Panc1 (cell line): ENCODE measurements at regions not wholly inside any gene's neighbourhood (a gene's known extent, or its start where the extent isn't known, plus 50 kb on each side); places are given as distances from the start of the nearest gene placed in this dataset.

Experiments
- ATAC-seq: fragments of 200-7000 bp; cut with Tn5 transposase; 2 replicates; pipeline ENCODE4 v1.9.1; 2020; ENCODE audit warnings: mild to moderate bottlenecking, moderate library complexity
- BruUV-seq: library from RNA; stranded (reverse); fragments of 400-500 nt; replicated peaks from 2 replicates; lab custom pipeline; 2021; lab: Mats Ljungman, UMichigan
- CTCF ChIA-PET: fragments of 300-600 bp; sonication (Branson Sonifier 250); formaldehyde crosslinking; loops from one replicate; lab custom pipeline; 2022; ENCODE audit warnings: antibody characterized with exemption; lab: Charles Lee
- POLR2A ChIA-PET: fragments of 300-600 bp; sonication (Branson Sonifier 250); formaldehyde crosslinking; loops from one replicate; lab custom pipeline; 2022; ENCODE audit warnings: antibody characterized with exemption; lab: Charles Lee
- DNase-seq: peaks from one replicate; pipeline ENCODE4 v3.0.0-alpha.2; 2010; ENCODE audit warnings: low read depth, low spot score
- H3K27ac ChIP-seq: 2 replicates; pipeline ENCODE4 v1.5.1; 2011; ENCODE audit warnings: mild to moderate bottlenecking, low read length, inconsistent platforms
- H3K27me3 ChIP-seq: fragments of 200-500 bp; sonication (Bioruptor generic); 2 replicates; pipeline ENCODE4 v1.6.0; 2014; ENCODE audit warnings: low read length, inconsistent platforms; ENCODE audit not compliant: control insufficient read depth, insufficient read depth
- H3K36me3 ChIP-seq: fragments of 200-500 bp; sonication (Bioruptor generic); 2 replicates; pipeline ENCODE4 v1.5.1; 2014; ENCODE audit warnings: inconsistent platforms, mild to moderate bottlenecking, low read length, moderate library complexity; ENCODE audit not compliant: control insufficient read depth, insufficient read depth
- H3K4me1 ChIP-seq: 2 replicates; pipeline ENCODE4 v1.5.1; 2011; ENCODE audit warnings: inconsistent platforms, mild to moderate bottlenecking, low read length, moderate library complexity; ENCODE audit not compliant: control insufficient read depth, insufficient read depth
- H3K4me3 ChIP-seq, 2 experiments: 2 replicates each; pipeline ENCODE4 v1.5.1; 2011 to 2012; ENCODE audit warnings: low read depth in 2 of 2, low read length in 2 of 2, mild to moderate bottlenecking in 2 of 2, inconsistent platforms in 1 of 2, moderate library complexity in 1 of 2
- H3K9me3 ChIP-seq: fragments of 200-500 bp; sonication (Bioruptor generic); 2 replicates; pipeline ENCODE4 v1.5.1; 2014; ENCODE audit warnings: low read depth, mild to moderate bottlenecking, inconsistent platforms, low read length, moderate library complexity; ENCODE audit not compliant: control insufficient read depth, insufficient read depth
- POLR2AphosphoS5 ChIP-seq: IDR thresholded peaks from 2 replicates; pipeline ENCODE4 v1.6.1; 2012; ENCODE audit warnings: mild to moderate bottlenecking, low read depth, low read length, moderate library complexity
- REST ChIP-seq, 2 experiments: IDR thresholded peaks; 2 replicates each; pipeline ENCODE4 v1.6.1; 2011 to 2012; ENCODE audit warnings: low read depth in 2 of 2, control low read depth in 1 of 2, low read length in 1 of 2, mild to moderate bottlenecking in 1 of 2, moderate library complexity in 1 of 2; ENCODE audit not compliant: insufficient read depth in 1 of 2
- SIN3A ChIP-seq: IDR thresholded peaks from 2 replicates; pipeline ENCODE4 v1.6.1; 2012; ENCODE audit warnings: low read depth, mild to moderate bottlenecking, low read length, moderate library complexity, borderline replicate concordance; ENCODE audit not compliant: insufficient read depth
- TCF7L2 ChIP-seq: IDR thresholded peaks from 2 replicates; pipeline ENCODE4 v1.6.1; 2011; ENCODE audit warnings: mild to moderate bottlenecking, low read depth, low read length, inconsistent platforms
- in situ Hi-C: cut with HindIII; loops from 2 replicates; pipeline ENCODE4 v1.10.0; 2016; ENCODE audit warnings: low sequenced_read_pairs, low pct_unique_long_range_greater_than_20kb
- intact Hi-C: fragments of 100-400 bp; cut with micrococcal nuclease; formaldehyde crosslinking; loops from one replicate; pipeline ENCODE4 v1.10.0; 2022; ENCODE audit not compliant: unreplicated experiment
- TF ChIP-seq, protein P1 (sequence below): fragments of 450-650 bp; IDR thresholded peaks from 2 replicates; pipeline ENCODE4 v1.5.1; 2017; ENCODE audit warnings: mild to moderate bottlenecking

DNA sequence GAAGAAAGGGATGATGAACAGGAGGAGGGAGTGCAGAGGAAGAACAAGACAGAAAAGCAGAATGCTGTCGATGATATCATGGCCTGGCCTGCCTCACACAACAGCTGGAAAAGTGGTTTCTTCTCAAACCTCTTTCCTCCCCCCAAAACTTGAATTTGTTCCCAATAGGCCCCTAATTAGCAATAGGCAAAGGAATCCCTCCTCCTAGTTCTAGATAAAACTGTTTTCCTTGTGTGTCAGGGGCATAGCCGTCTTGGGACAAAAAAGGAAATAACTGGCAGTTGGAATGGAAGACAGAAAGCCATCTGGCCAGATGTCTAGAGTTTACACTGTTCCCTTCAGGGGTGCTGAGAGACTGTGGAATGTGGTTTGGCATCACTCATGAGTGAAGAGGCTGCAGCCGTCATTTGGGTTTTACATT, 177.8 kb upstream of the C1QTNF7 start:
- ATAC-seq (no peak), DNase-seq (no peak)
- no TSS peak for BruUV-seq
- Histone ChIP-seq H3K4me3 (no peak overlapping the region), H3K36me3 (no peaks in the 10 kb centered on the region), H3K9me3 (no peaks in the 10 kb centered on the region), H3K27ac (no peak overlapping the region), H3K4me1 (no peaks in the 10 kb centered on the region), H3K27me3 (no peaks in the 10 kb centered on the region)
- TF ChIP-seq POLR2AphosphoS5 (no peak), SIN3A (no peak), REST (IDR thresholded peaks at IDR 0.05; ENCODE audit: insufficient read depth in 1 of 2, low read depth in 2 of 2, low read length in 1 of 2) (no peak), TCF7L2 (no peak)
- TF ChIP-seq, protein P1, sequence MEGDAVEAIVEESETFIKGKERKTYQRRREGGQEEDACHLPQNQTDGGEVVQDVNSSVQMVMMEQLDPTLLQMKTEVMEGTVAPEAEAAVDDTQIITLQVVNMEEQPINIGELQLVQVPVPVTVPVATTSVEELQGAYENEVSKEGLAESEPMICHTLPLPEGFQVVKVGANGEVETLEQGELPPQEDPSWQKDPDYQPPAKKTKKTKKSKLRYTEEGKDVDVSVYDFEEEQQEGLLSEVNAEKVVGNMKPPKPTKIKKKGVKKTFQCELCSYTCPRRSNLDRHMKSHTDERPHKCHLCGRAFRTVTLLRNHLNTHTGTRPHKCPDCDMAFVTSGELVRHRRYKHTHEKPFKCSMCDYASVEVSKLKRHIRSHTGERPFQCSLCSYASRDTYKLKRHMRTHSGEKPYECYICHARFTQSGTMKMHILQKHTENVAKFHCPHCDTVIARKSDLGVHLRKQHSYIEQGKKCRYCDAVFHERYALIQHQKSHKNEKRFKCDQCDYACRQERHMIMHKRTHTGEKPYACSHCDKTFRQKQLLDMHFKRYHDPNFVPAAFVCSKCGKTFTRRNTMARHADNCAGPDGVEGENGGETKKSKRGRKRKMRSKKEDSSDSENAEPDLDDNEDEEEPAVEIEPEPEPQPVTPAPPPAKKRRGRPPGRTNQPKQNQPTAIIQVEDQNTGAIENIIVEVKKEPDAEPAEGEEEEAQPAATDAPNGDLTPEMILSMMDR: no peak
- ChIA-PET CTCF (no interaction called here), POLR2A (no interaction called here)
- in situ Hi-C loops (no loop called here), intact Hi-C loops (no loop called here)

DNA sequence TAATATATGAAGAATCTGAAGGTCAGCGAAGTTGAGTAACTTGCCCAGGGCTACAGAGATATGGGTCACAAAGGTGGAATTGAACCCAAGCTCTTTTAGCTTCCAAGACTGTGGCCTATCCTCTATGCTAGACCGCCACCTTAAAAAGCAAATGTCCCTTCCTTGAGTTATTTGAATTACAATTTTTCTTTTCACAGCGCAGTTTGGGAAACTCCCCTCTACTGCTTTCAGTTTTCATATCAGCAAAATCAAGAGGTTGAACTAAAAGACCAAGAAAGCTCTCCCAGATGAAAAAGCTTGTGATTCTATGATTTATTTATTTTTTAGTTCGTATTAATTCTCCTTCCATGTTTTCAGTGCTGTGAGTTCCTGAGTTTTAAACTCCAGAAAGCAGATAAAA, 174.5 kb upstream of the C1QTNF7 start:
- BruUV-seq: no TSS peak
- ATAC-seq (no peak), DNase-seq (no peak)
- intact Hi-C loops: no loop called here
- Histone ChIP-seq H3K4me3 (no peak overlapping the region), H3K9me3 (no peaks in the 10 kb centered on the region), H3K27ac (no peak overlapping the region), H3K4me1 (no peaks in the 10 kb centered on the region), H3K27me3 (no peaks in the 10 kb centered on the region), H3K36me3 (no peaks in the 10 kb centered on the region)
- ChIA-PET CTCF (no interaction called here), POLR2A (no interaction called here)
- TF ChIP-seq, protein P1: no peak
- TF ChIP-seq POLR2AphosphoS5 (no peak), SIN3A (no peak), TCF7L2 (no peak), REST (IDR thresholded peaks at IDR 0.05; ENCODE audit: insufficient read depth in 1 of 2, low read depth in 2 of 2, low read length in 1 of 2) (no peak)
- in situ Hi-C loops: no loop called here
